GM04503 (cell line): ENCODE measurements at regions not wholly inside any gene's neighbourhood (a gene's known extent, or its start where the extent isn't known, plus 50 kb on each side); places are given as distances from the start of the nearest gene placed in this dataset.
"Not testable (repeated sequence)": the region's sequence is repeated elsewhere in the genome, so short reads cannot be mapped to it uniquely, and the experiment has no call there.

ENCODE experiments used
- DNase-seq: peaks from one replicate; pipeline ENCODE4 v3.0.0-alpha.2; 2012; ENCODE audit warnings: low read depth

DNA sequence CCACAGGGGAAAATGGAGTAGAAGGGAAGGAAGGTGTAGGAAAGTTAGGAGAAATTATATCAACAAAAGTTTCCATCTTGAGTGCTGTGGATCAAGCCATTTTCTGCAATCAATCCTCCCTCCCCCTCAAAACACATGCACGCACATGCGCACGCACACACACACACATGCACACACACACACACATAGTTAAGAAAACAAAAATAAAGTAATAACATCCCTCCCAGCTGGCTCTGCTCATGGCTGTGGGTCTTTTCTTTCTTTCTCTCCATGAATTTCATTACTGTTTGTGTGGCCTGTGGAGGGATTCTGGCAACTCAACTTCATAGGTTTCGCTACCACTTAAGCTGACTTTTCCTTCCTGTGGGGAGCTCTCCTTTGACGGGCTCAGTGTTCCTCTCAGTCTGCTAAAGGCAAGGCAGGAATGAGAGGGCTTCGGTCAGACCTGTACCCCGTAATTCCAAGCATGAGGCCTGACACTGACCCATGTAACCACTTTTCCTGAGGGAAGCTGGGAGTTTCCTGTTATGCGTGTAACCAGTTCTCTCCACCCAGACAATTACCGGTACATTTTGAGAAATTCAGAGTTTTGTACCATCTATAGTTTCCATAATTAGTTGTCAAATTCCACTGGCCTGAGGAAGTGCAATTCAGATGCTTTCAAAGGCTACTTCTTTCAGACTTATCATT, 79.8 kb downstream of the ZNF92 start:
- DNase-seq: no peak

DNA sequence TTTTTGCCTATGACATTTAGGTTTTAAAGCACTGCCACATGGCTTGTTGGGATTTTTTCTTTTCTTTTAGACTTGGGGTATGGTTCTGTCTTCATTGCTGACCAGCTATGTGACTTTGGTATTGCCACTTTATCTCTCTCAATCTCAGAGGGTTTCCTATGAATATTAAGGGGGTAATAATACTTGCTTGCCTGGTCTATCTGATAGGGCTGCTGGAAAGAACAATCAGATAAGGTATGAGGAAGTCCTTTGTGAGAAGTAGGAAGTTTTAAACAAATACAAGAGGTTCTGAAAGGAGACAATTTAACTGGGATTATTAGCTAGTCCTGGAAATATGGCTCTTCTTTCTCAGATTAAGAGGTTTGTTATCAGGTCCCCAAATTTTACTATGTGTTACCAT, 80.8 kb downstream of the ZNF92 start:
- DNase-seq: no peak

DNA sequence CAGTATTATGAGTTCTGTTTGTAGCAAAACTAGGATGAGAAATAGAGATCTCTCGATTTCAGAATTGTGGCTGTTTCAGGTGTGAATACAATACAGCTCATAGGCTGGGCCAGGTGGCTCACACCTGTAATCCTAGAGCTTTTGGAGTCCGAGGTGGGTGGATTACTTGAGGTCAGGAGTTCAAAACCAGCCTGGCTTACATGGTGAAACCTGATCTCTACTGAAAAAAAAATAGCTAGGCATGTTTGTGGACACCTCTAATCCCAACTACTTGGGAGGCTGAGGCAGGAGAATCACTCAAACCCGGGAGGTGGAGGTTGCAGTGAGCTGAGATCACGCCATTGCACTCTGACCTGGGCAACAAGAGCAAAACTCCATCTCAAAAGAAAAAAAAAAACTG, 81.4 kb downstream of the ZNF92 start:
- DNase-seq: not testable (repeated sequence)

DNA sequence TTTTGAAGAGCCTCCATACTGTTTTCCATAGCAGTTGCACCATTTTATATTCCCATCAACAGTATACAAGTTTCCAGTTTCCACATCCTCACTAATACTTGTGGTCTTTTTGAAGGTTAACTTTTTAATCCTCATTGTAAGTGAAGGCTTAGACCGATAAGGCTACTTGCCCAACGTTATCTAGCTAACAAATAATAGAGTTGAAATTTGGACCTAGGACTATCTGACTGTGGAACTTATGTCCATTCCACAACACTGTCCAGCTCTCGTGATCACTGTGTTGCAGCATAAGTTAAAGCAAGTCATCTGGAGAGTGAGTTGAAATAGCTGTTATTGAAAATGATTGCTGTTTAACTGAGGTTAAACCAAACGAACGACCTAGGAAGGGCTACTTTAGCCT, 84.0 kb downstream of the ZNF92 start:
- no peak for DNase-seq

DNA sequence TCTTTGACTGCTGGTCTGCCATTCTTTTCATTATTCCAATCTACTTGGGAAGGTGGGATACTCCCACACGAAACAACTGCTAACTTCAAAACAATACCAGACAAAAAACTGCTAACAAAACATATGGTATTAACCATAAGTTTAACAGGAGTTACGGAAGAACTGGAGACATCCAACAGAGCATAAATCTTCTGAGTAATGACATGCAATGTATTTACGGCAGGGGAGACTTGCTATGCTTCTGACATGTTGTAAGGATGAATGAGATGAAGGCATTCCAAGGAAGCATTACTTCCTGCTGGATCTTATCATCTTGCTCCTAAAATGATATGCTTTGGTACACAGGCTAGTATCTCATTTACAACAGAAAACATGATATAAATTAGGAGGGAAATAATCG, 85.8 kb downstream of the ZNF92 start:
- DNase-seq: no peak

DNA sequence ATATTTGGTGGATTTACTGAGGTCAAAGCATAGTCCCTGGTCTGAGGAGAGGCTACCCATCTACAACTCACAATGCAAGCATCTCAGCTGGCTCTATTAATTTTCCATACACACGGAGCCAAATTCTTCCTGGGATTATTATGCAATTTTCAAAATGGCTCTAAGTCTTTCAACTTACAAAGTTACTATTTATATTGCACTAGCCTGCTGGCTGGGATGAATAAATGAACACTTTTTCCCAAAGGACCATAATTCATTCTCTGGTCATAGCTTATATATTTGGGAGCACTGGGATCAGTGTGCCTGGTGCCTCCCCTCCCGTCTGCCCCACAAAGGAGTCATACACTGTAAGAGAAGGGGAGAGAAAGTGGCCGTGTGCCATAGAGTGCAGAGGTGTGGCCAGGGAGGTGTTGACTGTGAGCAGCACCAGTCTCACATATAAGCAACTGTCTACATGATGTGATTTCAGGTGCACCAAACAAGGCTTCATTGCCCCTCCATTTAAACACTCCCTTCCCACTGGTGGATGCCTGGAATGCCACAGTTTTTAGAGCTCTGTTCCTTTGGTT, 88.6 kb downstream of the ZNF92 start:
- DNase-seq: no peak

DNA sequence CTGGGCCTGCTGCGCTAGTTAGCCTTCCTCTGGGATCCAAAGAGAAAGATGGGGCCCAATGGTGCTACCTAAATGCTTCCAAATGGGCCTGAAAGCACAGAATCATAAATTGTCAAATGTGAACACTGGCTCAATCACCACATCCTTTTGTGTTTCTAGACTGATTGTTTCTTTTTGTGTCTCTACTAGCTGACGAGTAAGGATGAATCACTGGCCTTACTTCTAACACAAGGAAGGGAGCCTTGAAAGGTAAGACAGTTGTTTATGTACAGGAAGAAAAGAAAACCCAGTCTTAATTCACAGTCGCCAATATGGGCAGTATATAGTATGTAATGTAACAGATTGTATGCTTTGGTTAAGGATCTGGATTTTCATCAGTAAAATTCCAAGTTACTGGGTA, 89.5 kb downstream of the ZNF92 start:
- no peak for DNase-seq

DNA sequence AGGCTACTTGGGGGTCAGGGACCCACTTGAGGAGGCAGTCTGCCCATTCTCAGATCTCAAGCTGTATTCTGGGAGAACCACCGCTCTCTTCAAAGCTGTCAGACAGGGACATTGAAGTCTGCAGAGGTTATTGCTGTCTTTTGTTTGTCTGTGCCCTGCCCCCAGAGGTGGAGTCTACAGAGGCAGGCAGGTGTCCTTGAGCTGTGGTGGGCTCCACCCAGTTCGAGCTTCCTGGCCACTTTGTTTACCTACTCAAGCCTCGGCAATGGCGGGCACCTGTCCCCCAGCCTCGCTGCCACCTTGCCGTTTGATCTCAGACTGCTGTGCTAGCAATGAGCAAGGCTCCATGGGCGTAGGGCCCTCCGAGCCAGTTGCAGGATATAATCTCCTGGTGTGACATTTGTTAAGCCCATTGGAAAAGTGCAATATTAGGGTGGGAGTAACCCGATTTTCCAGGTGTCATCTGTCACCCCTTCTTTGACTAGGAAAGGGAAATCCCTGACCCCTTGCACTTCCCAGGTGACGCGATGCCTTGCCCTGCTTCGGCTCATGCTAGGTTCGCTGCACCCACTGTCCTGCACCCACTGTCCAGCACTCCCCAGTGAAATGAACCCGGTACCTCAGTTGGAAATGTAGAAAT, 96.4 kb downstream of the ZNF92 start:
- DNase-seq: not testable (repeated sequence)

DNA sequence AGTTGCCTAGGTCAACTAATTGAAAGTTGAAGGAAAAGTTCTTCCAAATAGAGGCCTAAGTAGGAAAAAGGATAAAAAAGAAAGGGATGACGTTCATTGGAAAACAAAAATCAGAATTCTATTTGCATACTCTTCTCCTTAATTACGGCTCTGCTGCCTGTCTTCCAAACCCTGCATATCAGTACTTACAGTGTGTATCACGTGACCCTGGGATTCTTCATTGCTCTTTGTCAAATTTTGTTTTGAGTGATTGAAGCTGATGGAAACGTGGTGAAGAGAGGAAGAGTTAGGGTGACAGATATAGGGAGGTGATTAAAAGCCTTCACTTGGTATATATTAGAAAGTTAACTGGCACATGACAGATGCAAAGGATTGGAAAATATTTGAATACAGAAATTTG, 97.9 kb downstream of the ZNF92 start:
- DNase-seq: no peak

DNA sequence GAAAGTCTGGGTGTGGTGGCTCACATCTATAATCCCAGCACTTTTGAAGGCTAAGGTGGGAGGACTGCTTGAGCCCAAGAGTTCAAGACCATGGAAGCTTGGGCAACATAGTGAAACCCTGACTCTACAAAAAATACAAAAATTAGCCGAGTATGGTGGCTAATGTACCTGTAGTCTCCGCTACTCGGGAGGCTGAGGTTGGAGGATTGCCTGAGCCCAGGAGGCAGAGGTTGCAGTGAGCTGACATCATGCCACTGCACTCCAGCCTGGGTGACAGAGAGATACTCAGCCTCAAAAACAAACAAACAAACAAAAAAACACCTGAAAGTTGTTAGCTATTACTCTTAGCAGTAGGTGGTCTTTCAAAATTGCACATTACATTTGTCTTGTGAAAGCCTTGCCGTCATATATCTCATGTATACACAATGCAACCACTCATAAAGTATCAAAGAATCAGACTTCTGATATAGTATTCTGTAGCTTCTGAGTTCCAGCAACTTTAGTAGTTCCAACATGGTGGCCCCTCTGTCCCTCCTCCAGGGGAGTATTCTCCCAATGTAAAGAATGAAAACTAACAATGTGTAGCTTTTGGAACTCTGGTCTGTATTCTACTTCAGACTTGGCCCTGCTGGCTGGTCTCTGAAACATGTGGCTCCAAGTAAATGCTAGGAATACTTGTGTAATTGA, 101.5 kb downstream of the ZNF92 start:
- no peak for DNase-seq

DNA sequence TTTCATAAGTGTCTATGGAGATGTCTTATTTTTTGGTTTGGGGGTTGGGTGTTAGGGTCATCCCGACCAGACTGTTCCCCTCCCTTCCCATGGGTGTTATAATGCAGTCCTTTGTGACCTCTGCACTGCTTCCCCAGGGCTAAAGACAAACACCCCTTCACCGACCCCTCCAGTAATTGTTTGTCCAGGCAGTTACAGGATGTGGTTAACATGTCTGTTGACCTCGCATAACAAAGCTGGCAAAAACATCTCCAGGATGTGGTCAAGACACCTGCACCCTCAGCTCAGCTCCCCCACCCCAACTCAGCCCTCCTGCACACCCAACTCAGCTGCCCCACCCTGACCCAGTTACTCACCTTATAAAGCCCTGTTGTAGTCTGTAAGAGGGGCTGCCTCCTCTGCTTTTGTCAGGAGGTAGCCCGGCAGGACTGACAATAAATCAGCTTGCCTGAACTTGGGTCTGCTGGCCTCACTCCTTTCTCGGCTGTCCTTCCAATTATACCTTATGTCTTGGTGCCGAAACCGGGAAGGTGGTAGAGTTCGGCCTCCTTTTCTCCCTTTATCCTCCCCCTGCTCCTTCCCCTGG, 102.2 kb downstream of the ZNF92 start:
- DNase-seq: no peak

DNA sequence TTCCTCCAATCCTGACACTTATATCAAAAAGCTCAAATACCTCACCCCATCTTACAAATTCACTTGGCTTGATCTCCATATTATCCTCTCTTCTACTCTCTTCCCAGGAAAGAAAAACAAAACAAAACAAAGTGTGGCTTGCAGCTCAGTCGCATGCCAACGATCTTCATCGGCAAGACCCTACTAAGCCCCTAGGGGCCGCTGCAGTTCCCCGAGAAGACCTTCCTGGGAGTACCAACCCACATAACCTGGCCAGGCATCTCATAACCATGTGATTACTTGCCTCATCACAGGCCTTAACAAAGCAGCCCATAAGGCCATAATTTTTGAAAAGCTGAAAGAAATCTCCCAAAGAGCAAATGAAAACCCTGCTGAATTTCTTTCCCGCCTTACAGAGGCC, 103.7 kb downstream of the ZNF92 start:
- DNase-seq: no peak

DNA sequence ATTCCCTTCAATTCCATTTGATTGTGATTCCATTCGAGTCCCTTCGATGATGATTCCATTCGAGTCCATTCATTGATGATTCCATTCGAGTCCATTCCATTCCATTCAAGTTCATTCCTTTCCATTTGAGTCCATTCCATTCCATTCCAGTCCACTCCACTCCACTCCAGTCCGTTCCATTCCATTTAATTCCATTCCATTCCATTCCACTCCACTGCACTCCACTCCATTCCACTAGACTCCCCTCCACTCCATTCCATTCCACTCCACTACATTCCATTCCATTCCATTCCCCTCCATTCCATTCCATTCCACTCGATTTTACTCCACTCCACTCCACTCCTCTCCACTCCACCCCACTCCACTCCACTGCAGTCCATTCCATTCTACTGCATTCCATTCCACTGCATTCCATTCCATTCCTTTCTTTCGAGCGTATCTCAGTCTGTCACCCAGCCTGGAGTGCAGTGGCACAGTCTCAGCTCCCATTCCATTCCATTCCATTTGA, 115.7 kb downstream of the ZNF92 start:
- no peak for DNase-seq

DNA sequence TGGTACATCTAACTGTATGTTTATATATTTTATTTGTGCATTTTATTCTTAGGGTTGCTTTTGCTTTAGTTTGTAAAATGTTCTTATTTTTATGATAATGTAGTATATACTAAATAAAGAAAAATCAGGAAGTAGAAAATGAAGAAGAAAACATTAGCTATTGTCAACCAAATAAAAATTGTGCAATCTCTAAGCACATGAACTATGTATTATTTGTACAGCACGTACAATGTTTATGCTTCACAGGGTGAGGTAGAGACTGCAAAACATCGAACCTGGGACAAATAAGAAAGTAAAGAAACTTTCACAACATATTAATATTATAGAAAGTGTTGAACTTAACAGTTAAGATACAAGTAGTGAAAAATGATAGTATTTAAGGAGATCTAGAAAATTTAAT, 123.0 kb downstream of the ZNF92 start:
- DNase-seq: not testable (repeated sequence)

DNA sequence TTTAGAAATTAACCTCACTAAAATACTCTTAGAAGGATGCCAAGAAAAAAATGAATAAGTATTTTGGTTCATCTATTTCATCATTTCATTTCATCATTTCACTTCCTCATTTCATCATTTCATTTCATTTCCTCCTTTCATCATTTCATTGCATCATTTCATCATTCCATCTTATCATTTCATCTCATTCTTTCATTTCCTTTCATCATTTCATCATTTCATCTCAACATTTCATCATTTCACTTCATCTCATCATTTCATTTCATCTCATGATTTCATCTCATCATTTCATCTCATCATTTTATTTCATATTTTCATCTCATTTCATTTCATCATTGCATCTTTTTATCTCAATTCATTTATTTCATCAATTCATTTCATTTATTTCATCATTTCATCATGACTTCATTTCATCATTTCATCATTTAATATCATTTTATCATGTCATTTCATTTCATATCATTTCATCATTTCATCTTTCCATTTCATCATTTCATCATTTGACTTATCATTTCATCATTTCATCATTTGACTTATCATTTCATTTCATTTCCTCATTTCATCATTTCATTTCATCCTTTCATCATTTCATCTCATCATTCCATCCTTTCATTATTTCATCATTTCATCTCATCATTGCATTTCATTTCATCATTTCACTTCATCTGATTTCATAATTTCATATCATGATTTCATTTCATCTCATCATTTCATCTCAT, 129.9 kb downstream of the ZNF92 start:
- DNase-seq: no peak

DNA sequence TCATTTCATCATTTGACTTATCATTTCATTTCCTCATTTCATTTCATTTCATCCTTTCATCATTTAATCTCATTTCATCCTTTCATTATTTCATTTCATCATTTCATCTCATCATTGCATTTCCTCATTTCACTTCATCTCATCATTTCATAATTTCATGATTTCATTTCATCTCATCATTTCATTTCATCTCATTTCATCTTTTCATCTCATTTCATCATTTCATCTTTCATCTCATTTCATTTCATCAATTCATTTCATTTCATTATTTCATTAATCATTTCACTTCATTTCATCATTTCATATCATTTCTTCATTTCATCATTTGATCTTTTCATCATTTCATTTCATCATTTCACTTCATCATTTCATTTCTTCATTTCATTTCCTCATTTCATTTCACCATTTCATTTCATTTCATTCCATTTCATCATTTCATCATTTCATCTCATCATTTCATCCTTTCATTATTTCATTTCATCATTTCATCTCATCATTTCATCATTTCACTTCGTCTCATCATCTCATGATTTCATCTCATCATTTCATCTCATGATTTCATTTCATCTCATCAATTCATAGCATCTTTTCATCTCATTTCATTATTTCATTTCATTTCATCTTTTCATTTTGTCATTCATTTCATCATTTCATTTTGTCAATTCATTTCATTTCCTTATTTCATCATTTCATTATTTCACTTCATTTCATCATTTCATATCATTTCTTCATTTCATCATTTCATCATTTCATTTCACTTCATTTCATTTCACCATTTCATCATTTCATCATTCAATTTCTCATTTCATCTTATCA, 131.1 kb downstream of the ZNF92 start:
- DNase-seq: not testable (repeated sequence)

DNA sequence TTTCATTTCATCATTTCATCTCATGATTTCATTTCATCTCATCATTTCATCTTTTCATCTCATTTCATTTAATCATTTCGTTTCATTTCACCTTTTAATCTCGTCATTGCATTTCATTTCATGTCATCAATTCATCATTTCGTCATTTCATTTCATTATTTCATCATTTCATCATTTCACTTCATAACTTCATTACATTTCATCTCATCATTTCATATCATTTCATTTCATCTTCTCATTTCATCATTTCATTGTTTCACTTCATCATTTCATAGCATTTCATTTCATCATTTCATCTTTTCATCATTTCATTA, 131.6 kb downstream of the ZNF92 start:
- DNase-seq: not testable (repeated sequence)

DNA sequence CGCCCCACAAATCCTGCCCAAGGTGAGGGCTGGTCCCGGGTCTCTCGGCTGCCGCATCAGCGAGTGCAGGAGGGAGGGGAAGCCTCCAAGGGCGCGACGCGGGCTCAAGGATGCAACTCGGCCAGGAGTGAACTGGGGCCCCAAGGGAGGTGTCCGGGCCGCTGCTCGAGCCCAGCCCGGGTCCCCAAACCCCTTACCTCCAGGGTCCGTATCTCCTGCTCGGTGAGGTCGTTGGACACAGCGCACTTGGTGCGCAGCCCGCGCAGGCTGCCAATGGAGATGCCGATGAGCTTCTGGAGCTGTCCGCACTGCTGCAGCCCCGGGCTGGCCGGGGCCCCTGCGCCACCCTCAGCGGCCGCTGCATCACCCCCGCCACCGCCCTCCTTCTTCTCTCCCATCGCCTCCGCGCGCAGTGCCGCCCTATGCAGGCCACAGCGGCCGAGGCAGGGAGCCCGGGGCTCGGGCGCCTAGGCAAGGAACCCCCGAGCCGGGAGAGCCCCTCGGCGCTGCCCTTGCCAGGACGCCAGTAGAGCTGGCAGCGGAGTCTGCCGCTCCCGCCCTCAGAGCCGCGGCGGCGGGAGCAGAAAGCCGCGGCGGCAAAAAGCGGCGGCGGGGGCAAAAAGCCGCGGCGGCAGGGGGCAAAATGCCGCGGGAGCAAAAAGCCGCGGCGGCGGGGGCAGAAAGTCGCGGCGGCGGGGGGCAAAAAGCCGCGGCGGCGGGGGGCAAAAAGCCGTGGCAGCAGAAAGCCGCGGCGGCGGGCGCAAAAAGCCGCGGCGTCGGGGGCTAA, 135.1 kb downstream of the ZNF92 start:
- not testable (repeated sequence) for DNase-seq

DNA sequence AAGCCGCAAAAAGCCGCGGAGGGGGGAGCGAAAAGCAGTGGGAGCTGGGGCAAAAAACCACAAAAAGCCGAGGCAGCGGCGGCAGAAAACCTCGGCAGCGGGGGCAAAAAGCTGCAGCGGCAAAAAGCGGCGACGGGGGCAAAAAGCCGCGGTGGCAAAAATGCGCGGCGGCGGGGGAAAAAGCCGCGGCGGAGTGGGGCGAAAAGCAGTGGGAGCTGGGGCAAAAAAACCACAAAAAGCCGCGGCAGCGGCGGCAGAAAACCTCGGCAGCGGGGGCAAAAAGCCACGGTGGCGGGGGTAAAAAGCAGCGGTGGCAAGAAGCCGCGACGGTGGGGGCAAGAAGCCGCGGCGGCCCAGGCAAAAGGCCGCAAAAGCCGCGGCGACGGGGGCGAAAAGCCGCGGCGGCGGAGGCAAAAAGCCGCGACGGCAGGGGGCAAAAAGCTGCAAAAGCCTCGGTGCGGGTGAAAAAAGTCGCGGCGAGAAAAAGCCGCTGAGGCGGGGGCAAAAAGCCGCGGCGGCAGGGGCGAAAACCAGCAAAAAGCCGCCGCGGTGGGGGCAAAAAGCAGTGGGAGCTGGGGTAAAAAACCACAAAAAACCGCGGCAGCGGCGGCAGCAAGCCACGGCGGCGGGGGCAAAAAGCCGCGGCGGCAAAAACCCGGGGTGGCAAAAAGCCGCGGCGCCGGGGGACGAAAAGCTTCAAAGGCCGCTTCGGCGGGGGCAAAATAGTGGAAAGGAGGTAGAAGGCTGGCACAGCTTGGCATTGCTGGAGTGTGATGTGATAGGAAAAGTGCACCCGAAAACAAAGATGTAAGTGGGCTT, 135.9 kb downstream of the ZNF92 start:
- no peak for DNase-seq

DNA sequence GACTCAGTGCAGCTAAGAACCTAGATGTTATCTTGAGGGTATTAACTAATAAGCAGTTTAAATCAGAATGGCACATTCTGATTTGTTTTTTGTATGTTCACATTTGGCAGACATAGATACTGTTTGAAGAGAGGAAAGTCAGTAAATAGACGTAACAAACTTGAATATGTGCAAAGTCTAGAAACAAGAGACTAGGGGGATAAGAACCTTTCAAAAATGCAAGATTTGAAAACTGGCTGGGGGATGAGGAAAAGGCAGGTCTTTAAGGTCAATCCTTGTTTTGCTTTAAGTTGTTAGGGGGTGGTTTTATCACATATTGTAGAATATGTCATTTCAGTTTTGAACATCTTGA, 136.5 kb downstream of the ZNF92 start:
- DNase-seq: not testable (repeated sequence)
